HepG2 (cell line): ENCODE measurements at regions not wholly inside any gene's neighbourhood (a gene's known extent, or its start where the extent isn't known, plus 50 kb on each side); places are given as distances from the start of the nearest gene placed in this dataset.

Experiments used
- ARID3A ChIP-seq: IDR thresholded peaks from 2 replicates; pipeline ENCODE4 v1.6.1; 2012; ENCODE audit warnings: low read depth, low read length, improper control_type of control experiment
- CREM ChIP-seq, 2 experiments: sonication (generic) in 1 of 2; formaldehyde crosslinking in 1 of 2; IDR thresholded peaks; 2 replicates each; pipeline versions ENCODE4 v1.4.0 to v1.6.1; 2016 to 2020; ENCODE audit warnings: antibody characterized with exemption in 1 of 2, mild to moderate bottlenecking in 1 of 2, missing genetic modification reagents in 1 of 2
- FOXO1 ChIP-seq: sonication (generic); formaldehyde crosslinking; IDR thresholded peaks from 2 replicates; pipeline ENCODE4 v1.4.0; 2020; ENCODE audit warnings: missing genetic modification reagents
- MAX ChIP-seq: IDR thresholded peaks from 2 replicates; pipeline ENCODE4 v1.6.1; 2012; ENCODE audit warnings: inconsistent platforms
- MBNL3 ChIP-seq: fragments of 250-450 bp; sonication (Bioruptor Pico); conservative IDR thresholded peaks from 2 replicates; pipeline ENCODE4 v1.8.0; 2022; ENCODE audit warnings: mild to moderate bottlenecking, inconsistent platforms
- NCOR1 ChIP-seq: fragments of 200-600 bp; sonication (generic); IDR thresholded peaks from 2 replicates; pipeline ENCODE4 v1.7.0; 2017; ENCODE audit warnings: antibody characterized with exemption, low read length, borderline replicate concordance
- NR2C2 ChIP-seq: sonication (generic); formaldehyde crosslinking; IDR thresholded peaks from 2 replicates; pipeline ENCODE4 v1.4.0; 2020; ENCODE audit warnings: missing genetic modification reagents, mild to moderate bottlenecking, moderate library complexity, borderline replicate concordance
- NR2F1 ChIP-seq, 2 experiments: fragments of 450-650 bp in 1 of 2; formaldehyde crosslinking in 1 of 2; IDR thresholded peaks; 2 replicates each; pipeline versions ENCODE4 v1.5.0 to v1.6.1; 2016 to 2020; ENCODE audit warnings: mild to moderate bottlenecking in 1 of 2, missing compliant biosample characterization in 1 of 2, missing genetic modification reagents in 1 of 2, moderate library complexity in 1 of 2
- ZBTB2 ChIP-seq: sonication (generic); formaldehyde crosslinking; IDR thresholded peaks from 2 replicates; pipeline ENCODE4 v1.8.0; 2022; ENCODE audit warnings: low read depth, missing genetic modification reagents
- ZFAT ChIP-seq: sonication (generic); formaldehyde crosslinking; conservative IDR thresholded peaks from 2 replicates; pipeline ENCODE4 v1.8.1; 2023; ENCODE audit warnings: missing genetic modification reagents, inconsistent platforms
- ZNF160 ChIP-seq: sonication (generic); formaldehyde crosslinking; IDR thresholded peaks from 2 replicates; pipeline ENCODE4 v1.8.0; 2022; ENCODE audit warnings: mild to moderate bottlenecking, inconsistent platforms, missing genetic modification reagents
- ZNF251 ChIP-seq: sonication (generic); formaldehyde crosslinking; IDR thresholded peaks from 2 replicates; pipeline ENCODE4 v1.9.0; 2021; ENCODE audit warnings: mild to moderate bottlenecking, missing genetic modification reagents
- ZNF501 ChIP-seq: sonication (generic); formaldehyde crosslinking; IDR thresholded peaks from 2 replicates; pipeline ENCODE4 v1.5.1; 2020; ENCODE audit warnings: mild to moderate bottlenecking, moderate library complexity, missing genetic modification reagents
- ZNF558 ChIP-seq: sonication (generic); formaldehyde crosslinking; IDR thresholded peaks from 2 replicates; pipeline ENCODE4 v1.9.0; 2022; ENCODE audit warnings: mild to moderate bottlenecking, missing genetic modification reagents, borderline replicate concordance
- ZNF740 ChIP-seq: sonication (generic); formaldehyde crosslinking; IDR thresholded peaks from 2 replicates; pipeline ENCODE4 v1.4.0; 2020; ENCODE audit warnings: missing genetic modification reagents
- ZNF850 ChIP-seq: sonication (generic); formaldehyde crosslinking; conservative IDR thresholded peaks from 2 replicates; pipeline ENCODE4 v1.9.0; 2021; ENCODE audit warnings: mild to moderate bottlenecking, missing genetic modification reagents
- TF ChIP-seq, protein P1 (sequence below): sonication (generic); formaldehyde crosslinking; IDR thresholded peaks from 2 replicates; pipeline ENCODE4 v1.5.0; 2020; ENCODE audit warnings: missing genetic modification reagents
- TF ChIP-seq, protein P2 (sequence below): fragments of 450-650 bp; IDR thresholded peaks from 2 replicates; pipeline ENCODE4 v1.6.1; 2017
- TF ChIP-seq, protein P3 (sequence below): IDR thresholded peaks from 2 replicates; pipeline ENCODE4 v1.6.1; 2016; ENCODE audit warnings: low read depth
- TF ChIP-seq, protein P4 (sequence below): IDR thresholded peaks from 2 replicates; pipeline ENCODE4 v1.6.1; 2016

DNA sequence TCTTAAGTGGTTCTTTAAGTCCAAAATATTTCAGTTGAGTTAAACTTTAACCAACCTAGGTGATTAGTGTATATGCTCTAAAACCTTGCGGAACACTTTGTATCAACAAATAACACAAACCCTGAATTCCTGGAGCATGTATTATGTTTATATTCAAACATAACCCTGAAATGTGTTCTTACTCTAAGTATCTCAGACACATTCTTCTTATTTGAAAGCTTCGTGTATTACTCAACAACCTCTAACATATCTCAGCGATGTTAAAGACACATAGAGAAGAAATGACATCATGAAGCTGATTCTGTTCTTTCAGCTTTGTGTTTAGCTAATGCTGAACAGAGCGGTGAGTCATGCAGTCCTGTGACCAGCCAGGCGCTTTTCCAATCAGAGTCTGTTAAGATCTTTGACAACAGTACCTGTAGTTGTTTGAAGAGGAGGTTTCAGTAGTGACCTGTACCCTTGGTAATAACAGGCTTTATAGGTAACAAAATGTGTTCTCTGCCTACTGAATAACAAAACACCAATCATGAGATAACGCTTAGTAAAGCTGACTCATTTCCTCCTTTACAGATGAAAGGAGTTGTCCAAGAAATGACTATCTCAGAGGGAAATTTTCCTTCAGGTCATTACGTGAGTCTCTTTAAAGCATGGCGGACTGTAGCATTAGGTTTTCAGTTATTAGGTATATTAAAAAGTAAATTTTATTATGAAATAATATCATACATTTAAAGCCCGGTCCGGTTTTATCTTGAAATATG is 67.3 kb upstream of the KLF6 start (continued):
- TF ChIP-seq ARID3A, result peak; percentile 34; the same call in 1 of the 2 replicates
- no peak for TF ChIP-seq MBNL3
- TF ChIP-seq ZNF558 (CRISPR knock-in tag), result no peak
- no peak for TF ChIP-seq NCOR1
- TF ChIP-seq, protein P1, sequence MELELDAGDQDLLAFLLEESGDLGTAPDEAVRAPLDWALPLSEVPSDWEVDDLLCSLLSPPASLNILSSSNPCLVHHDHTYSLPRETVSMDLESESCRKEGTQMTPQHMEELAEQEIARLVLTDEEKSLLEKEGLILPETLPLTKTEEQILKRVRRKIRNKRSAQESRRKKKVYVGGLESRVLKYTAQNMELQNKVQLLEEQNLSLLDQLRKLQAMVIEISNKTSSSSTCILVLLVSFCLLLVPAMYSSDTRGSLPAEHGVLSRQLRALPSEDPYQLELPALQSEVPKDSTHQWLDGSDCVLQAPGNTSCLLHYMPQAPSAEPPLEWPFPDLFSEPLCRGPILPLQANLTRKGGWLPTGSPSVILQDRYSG (CRISPR knock-in tag), result no peak
- no peak for TF ChIP-seq ZNF501 (CRISPR knock-in tag)
- TF ChIP-seq ZFAT (CRISPR knock-in tag), result no peak
- peak in 1 of 2 experiments; percentile 25; a peak in 2 of 4 replicates for TF ChIP-seq NR2F1 (CRISPR knock-in tag; IDR thresholded peaks at IDR 0.05)
- TF ChIP-seq ZNF850 (CRISPR knock-in tag), result no peak
- no peak for TF ChIP-seq ZNF251
- no peak; the same call in 1 of the 2 replicates for TF ChIP-seq NR2C2
- TF ChIP-seq, protein P2, sequence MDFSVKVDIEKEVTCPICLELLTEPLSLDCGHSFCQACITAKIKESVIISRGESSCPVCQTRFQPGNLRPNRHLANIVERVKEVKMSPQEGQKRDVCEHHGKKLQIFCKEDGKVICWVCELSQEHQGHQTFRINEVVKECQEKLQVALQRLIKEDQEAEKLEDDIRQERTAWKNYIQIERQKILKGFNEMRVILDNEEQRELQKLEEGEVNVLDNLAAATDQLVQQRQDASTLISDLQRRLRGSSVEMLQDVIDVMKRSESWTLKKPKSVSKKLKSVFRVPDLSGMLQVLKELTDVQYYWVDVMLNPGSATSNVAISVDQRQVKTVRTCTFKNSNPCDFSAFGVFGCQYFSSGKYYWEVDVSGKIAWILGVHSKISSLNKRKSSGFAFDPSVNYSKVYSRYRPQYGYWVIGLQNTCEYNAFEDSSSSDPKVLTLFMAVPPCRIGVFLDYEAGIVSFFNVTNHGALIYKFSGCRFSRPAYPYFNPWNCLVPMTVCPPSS, result no peak
- TF ChIP-seq MAX, result no peak
- TF ChIP-seq ZNF740 (CRISPR knock-in tag), result no peak
- TF ChIP-seq, protein P3, sequence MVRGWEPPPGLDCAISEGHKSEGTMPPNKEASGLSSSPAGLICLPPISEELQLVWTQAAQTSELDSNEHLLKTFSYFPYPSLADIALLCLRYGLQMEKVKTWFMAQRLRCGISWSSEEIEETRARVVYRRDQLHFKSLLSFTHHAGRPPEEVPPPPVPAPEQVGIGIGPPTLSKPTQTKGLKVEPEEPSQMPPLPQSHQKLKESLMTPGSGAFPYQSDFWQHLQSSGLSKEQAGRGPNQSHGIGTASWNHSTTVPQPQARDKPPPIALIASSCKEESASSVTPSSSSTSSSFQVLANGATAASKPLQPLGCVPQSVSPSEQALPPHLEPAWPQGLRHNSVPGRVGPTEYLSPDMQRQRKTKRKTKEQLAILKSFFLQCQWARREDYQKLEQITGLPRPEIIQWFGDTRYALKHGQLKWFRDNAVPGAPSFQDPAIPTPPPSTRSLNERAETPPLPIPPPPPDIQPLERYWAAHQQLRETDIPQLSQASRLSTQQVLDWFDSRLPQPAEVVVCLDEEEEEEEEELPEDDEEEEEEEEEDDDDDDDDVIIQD (CRISPR knock-in tag), result peak; percentile 76; the same call in 1 of the 2 replicates
- TF ChIP-seq ZBTB2 (CRISPR knock-in tag), result no peak
- TF ChIP-seq, protein P4, sequence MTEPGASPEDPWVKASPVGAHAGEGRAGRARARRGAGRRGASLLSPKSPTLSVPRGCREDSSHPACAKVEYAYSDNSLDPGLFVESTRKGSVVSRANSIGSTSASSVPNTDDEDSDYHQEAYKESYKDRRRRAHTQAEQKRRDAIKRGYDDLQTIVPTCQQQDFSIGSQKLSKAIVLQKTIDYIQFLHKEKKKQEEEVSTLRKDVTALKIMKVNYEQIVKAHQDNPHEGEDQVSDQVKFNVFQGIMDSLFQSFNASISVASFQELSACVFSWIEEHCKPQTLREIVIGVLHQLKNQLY, result no peak; the same call in 1 of the 2 replicates
- peak; percentile 84; the same call in 1 of the 2 replicates for TF ChIP-seq FOXO1 (CRISPR knock-in tag)
- no peak for TF ChIP-seq ZNF160 (CRISPR knock-in tag)
- peak; percentile 84 for TF ChIP-seq CREM (IDR thresholded peaks at IDR 0.05)
- TF ChIP-seq CREM (CRISPR knock-in tag; IDR thresholded peaks at IDR 0.05), result no peak
